ENCODE measurements at regions not wholly inside any gene's neighbourhood (a gene's known extent, or its start where the extent isn't known, plus 50 kb on each side); places are given as distances from the start of the nearest gene placed in this dataset.

DNA sequence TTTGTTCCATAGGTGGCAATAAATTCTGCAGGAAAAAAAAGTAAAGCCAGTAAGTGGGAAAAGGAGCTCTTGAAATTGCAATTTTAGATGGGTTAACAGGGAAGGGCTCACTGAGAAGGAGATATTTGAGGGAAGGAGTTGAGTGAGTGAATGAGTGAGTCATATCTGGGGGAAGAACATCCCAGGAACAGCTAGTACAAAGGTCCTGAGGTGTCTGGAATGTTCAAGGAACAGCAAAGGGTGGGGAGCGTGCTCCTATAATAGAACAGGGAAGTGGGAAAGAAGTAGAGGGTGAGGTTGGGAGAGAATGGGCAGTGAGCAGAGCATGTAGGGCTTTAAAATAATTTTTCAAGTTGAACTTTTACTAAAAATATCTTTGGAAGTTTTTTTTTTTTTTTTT is 68.0 kb upstream of the PSME4 start:
- FAIRE-seq: no peak
- no peaks in the 10 kb centered on the region for H3K4me1 ChIP-seq (replicated peaks in 1 of 4; ENCODE audit: control insufficient read depth in 3 of 4, insufficient read depth in 4 of 4, low read length in 3 of 4)
- H3K23ac ChIP-seq (ENCODE audit: insufficient read length): no peak overlapping the region
- no peak overlapping the region for H3K9ac ChIP-seq (replicated peaks in 1 of 4; ENCODE audit: extremely low read depth in 1 of 4, low read depth in 3 of 4, low read length in 3 of 4)
- CTCF ChIA-PET (ENCODE audit: partially characterized antibody): interaction anchor here (2.5 kb wide), 1 partner anchor 14 kb away, joined by 9 read pairs; no protein-coding TSS in a partner anchor
- H3K27ac ChIP-seq (ENCODE audit: low read depth, low read length): no peak overlapping the region
- no peak overlapping the region for H2BK12ac ChIP-seq (ENCODE audit: low read depth, low read length)
- no peak overlapping the region for H2BK15ac ChIP-seq (ENCODE audit: low read length)
- POLR2A ChIA-PET (ENCODE audit: partially characterized antibody): interaction anchor here (1.3 kb wide), 1 partner anchor 10 kb away, joined by 3 read pairs; no protein-coding TSS in a partner anchor
- no peak overlapping the region for H4K8ac ChIP-seq (ENCODE audit: extremely low read depth, insufficient read depth, low read length)
- no peaks in the 10 kb centered on the region for H3K79me1 ChIP-seq (ENCODE audit: low read depth, low read length)
- no peaks in the 10 kb centered on the region for H4K20me1 ChIP-seq (replicated peaks in 1 of 2; ENCODE audit: control insufficient read depth in 1 of 2, insufficient read depth in 2 of 2, low read length in 2 of 2)
- no peak overlapping the region for H4K5ac ChIP-seq (ENCODE audit: insufficient read length, low read depth, low read length)
- H3K23me2 ChIP-seq (ENCODE audit: low read depth, low read length): no peaks in the 10 kb centered on the region
- H3K4ac ChIP-seq (replicated peaks; ENCODE audit: insufficient read length, low read depth, low read length): no peak overlapping the region
- H3K4me3 ChIP-seq (ENCODE audit: extremely low read depth in 1 of 4, insufficient read depth in 2 of 4, low read depth in 3 of 4, low read length in 4 of 4): no peak overlapping the region
- no peaks in the 10 kb centered on the region for H3K27me3 ChIP-seq (replicated peaks in 1 of 4; ENCODE audit: control insufficient read depth in 3 of 4, extremely low read depth in 1 of 4, insufficient read depth in 3 of 4, low read length in 3 of 4)
- WGBS, 2 experiments (ENCODE audit: extremely low coverage in 1 of 2, insufficient coverage in 1 of 2, insufficient read length in 1 of 2, insufficient replicate concordance in 2 of 2, low coverage in 1 of 2, low lambda C conversion rate in 2 of 2, missing lambda C conversion rate in 1 of 2): 94% methylated on average over 1 of the region's 1 CpG; no CpG with 5 or more reads in 1 of the 2 experiments
- H3K9me3 ChIP-seq (ENCODE audit: insufficient read depth in 2 of 2, low read depth in 1 of 2, low read length in 1 of 2): no peaks in the 10 kb centered on the region
- no peak overlapping the region for H3K56ac ChIP-seq (replicated peaks; ENCODE audit: insufficient read length, low read depth, low read length)
- H3K4me2 ChIP-seq (ENCODE audit: insufficient read depth in 1 of 2, low read depth in 2 of 2, low read length in 2 of 2): no peak overlapping the region
- H2BK120ac ChIP-seq (replicated peaks; ENCODE audit: low read depth, low read length): no peak overlapping the region
- H2BK20ac ChIP-seq (ENCODE audit: low read length): no peak overlapping the region
- no peak overlapping the region for H4K91ac ChIP-seq (replicated peaks; ENCODE audit: insufficient read length, low read length)
- H3K18ac ChIP-seq (ENCODE audit: extremely low read depth, low read length): no peak overlapping the region
- no peak for DNase-seq (ENCODE audit: low read depth in 1 of 2, low spot score in 2 of 2)
- H3K36me3 ChIP-seq (ENCODE audit: control insufficient read depth in 2 of 4, insufficient read depth in 4 of 4, low read length in 3 of 4): no peaks in the 10 kb centered on the region
- H2AFZ ChIP-seq (ENCODE audit: low read length): no peak overlapping the region
- no peak overlapping the region for H2BK5ac ChIP-seq (ENCODE audit: low read depth, low read length)
- H3K79me2 ChIP-seq (ENCODE audit: control insufficient read depth in 1 of 2, insufficient read depth in 2 of 2, low read length in 2 of 2): no peaks in the 10 kb centered on the region
- no peak overlapping the region for H3K14ac ChIP-seq (ENCODE audit: insufficient read length)
- no peak overlapping the region for H2AK5ac ChIP-seq (ENCODE audit: low read depth, low read length)
- TF ChIP-seq EP300 (IDR thresholded peaks at IDR 0.05; ENCODE audit: borderline replicate concordance in 1 of 2, low read depth in 2 of 2, low read length in 2 of 2) (no peak), RNF2 (IDR thresholded peaks at IDR 0.05; ENCODE audit: borderline replicate concordance, low read depth, low read length, missing control alignments, poor library complexity, severe bottlenecking) (no peak), TAF1 (IDR thresholded peaks at IDR 0.05; ENCODE audit: low read depth, low read length) (no peak), EGR1 (IDR thresholded peaks at IDR 0.05; ENCODE audit: borderline replicate concordance, low read depth, low read length) (no peak), POLR2AphosphoS5 (IDR thresholded peaks at IDR 0.05; ENCODE audit: low read depth, low read length) (no peak), FOSL1 (IDR thresholded peaks at IDR 0.05; ENCODE audit: insufficient read depth, low read depth, low read length) (no peak), POLR2A (IDR thresholded peaks at IDR 0.05; ENCODE audit: control extremely low read depth in 1 of 2, low read depth in 2 of 2, low read length in 2 of 2) (no peak), JUN (IDR thresholded peaks at IDR 0.05; ENCODE audit: low read depth, low read length) (no peak), SP2 (IDR thresholded peaks at IDR 0.05; ENCODE audit: low read length) (no peak), KDM4A (IDR thresholded peaks at IDR 0.05; ENCODE audit: low read depth, low read length, severe bottlenecking) (no peak), GTF2F1 (IDR thresholded peaks at IDR 0.05; ENCODE audit: borderline replicate concordance, low read depth, low read length) (no peak), SRF (IDR thresholded peaks at IDR 0.05; ENCODE audit: low read depth, low read length) (no peak), SP4 (IDR thresholded peaks at IDR 0.05; ENCODE audit: low read length) (no peak), BCL11A (IDR thresholded peaks at IDR 0.05; ENCODE audit: low read depth in 2 of 2, low read length in 2 of 2) (no peak), NRF1 (IDR thresholded peaks at IDR 0.05; ENCODE audit: low read depth, low read length) (no peak)
- TF ChIP-seq, protein P1, sequence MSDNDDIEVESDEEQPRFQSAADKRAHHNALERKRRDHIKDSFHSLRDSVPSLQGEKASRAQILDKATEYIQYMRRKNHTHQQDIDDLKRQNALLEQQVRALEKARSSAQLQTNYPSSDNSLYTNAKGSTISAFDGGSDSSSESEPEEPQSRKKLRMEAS (IDR thresholded peaks at IDR 0.05): no peak

All from H1 (cell line).